ENCODE measurements at regions not wholly inside any gene's neighbourhood (a gene's known extent, or its start where the extent isn't known, plus 50 kb on each side); places are given as distances from the start of the nearest gene placed in this dataset.

DNA sequence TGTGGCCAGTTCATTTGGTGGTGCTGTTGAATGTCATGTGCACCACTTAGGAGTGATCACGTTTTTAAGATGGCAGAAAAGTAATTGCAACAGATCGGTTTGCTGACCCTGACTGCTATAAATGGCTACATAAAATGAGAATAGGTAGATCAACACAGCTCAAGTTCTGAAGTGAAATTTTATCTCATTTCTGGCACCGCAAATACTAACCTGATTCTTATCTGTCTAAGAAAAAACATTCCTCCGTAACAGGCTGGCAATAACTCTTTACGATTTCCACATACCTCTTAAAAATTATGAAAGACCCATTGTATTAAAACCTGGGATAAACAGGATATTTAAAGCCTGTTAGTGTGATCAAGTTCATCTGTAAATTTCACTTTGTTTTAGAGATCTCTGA lies 387.5 kb downstream of the PDGFC start:
- no peaks in the 10 kb centered on the region for H3K9me3 Mint-ChIP-seq (ENCODE audit: low read depth)
- no peaks in the 10 kb centered on the region for H3K27me3 Mint-ChIP-seq (ENCODE audit: low read depth)
- DNase-seq (ENCODE audit: low spot score): no peak
- H3K36me3 Mint-ChIP-seq (ENCODE audit: low read depth): no peaks in the 10 kb centered on the region
- TF ChIP-seq, protein P1, sequence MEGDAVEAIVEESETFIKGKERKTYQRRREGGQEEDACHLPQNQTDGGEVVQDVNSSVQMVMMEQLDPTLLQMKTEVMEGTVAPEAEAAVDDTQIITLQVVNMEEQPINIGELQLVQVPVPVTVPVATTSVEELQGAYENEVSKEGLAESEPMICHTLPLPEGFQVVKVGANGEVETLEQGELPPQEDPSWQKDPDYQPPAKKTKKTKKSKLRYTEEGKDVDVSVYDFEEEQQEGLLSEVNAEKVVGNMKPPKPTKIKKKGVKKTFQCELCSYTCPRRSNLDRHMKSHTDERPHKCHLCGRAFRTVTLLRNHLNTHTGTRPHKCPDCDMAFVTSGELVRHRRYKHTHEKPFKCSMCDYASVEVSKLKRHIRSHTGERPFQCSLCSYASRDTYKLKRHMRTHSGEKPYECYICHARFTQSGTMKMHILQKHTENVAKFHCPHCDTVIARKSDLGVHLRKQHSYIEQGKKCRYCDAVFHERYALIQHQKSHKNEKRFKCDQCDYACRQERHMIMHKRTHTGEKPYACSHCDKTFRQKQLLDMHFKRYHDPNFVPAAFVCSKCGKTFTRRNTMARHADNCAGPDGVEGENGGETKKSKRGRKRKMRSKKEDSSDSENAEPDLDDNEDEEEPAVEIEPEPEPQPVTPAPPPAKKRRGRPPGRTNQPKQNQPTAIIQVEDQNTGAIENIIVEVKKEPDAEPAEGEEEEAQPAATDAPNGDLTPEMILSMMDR (IDR thresholded peaks at IDR 0.05): no peak
- no peak overlapping the region for H3K27ac Mint-ChIP-seq (ENCODE audit: unreplicated experiment)
- peaks cover 17% of the 10 kb centered on the region for H3K4me1 Mint-ChIP-seq (ENCODE audit: low read depth)
- no peak overlapping the region for H3K4me3 Mint-ChIP-seq (ENCODE audit: unreplicated experiment)

DNA sequence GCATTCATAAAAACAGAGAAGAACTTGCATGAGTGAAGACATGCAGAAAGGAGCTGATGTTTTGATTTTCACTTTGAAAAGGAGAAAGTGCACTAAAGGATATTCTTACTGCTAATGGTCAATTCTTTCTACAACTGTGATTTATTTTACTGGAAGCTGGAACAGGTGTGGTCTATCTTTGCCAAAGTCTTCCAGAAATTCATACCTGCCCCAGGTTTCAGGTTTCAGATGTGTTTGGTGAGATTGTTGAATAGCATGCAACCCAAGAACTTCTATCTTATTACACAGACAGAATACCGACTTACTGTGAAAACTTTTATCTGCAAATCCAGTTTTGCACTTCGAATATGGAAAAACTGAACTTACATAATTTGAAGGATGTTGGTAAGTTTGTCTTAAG lies 388.3 kb downstream of the PDGFC start:
- no peaks in the 10 kb centered on the region for H3K36me3 Mint-ChIP-seq (ENCODE audit: low read depth)
- H3K27me3 Mint-ChIP-seq (ENCODE audit: low read depth): no peaks in the 10 kb centered on the region
- no peak overlapping the region for H3K27ac Mint-ChIP-seq (ENCODE audit: unreplicated experiment)
- no peak for DNase-seq (ENCODE audit: low spot score)
- H3K4me1 Mint-ChIP-seq (ENCODE audit: low read depth): peaks cover 19% of the 10 kb centered on the region
- TF ChIP-seq, protein P1 (IDR thresholded peaks at IDR 0.05): no peak
- H3K4me3 Mint-ChIP-seq (ENCODE audit: unreplicated experiment): no peak overlapping the region
- H3K9me3 Mint-ChIP-seq (ENCODE audit: low read depth): no peaks in the 10 kb centered on the region

DNA sequence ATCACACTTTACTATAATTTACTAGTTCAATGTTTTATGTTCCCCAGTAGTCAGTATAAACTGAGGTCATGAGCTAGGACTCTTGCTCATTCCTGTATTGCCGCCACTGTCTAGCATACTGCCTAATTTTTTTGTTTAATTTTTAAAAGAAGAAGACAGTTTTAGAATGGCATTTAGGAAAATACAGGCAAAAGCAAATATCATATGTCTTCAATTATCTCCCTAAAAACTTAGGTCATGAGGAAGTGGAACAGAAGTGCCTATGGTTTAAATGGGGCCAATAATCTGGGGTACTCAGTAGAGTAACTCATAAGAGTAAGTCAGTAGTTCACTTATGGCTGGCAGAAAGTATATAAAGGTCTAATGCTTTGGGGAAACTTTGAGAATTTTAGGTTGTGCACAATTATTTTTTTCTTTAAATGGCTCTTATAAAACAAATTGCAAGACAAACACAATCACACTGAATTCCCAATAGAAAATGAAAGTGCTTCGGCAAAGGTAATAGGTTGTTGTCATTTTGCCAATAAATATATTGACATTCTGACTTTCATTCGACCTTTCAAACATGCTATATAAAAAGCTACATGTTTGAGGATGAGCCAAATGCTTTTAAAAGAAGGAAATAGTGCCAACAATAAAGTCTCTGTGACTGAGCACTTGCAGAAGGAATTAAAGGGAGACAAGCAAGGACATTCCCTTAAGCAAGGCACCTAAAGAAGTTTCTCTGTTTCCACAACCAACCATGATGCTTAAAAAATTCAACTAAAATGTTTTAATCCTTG lies 390.1 kb downstream of the PDGFC start:
- H3K36me3 Mint-ChIP-seq (ENCODE audit: low read depth): no peaks in the 10 kb centered on the region
- no peak for DNase-seq (ENCODE audit: low spot score)
- no peaks in the 10 kb centered on the region for H3K27me3 Mint-ChIP-seq (ENCODE audit: low read depth)
- TF ChIP-seq, protein P1 (IDR thresholded peaks at IDR 0.05): no peak
- H3K9me3 Mint-ChIP-seq (ENCODE audit: low read depth): no peaks in the 10 kb centered on the region
- peak overlapping the region; percentile 60 for H3K27ac Mint-ChIP-seq (ENCODE audit: unreplicated experiment)
- H3K4me3 Mint-ChIP-seq (ENCODE audit: unreplicated experiment): peak overlapping the region; percentile 37
- H3K4me1 Mint-ChIP-seq (ENCODE audit: low read depth): peaks cover 33% of the 10 kb centered on the region

DNA sequence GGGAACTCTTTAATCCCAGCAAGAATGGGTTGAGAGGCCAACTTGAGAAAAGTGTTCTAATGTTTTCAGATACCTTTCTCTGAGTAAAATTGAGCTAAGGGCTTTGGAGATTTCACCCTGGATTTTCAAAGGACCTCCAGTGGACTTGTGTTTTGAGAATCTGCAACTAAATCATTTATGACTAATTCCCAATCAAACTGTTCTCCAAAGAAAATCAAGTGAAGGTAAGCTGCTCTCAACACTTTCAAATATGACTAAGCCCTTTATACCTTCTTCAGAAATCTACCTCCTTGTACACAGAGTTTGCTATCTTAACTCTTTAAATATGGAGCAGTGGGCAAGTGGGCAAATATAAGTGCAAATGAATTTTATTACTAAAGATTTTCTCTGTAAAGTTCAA lies 392.9 kb downstream of the PDGFC start:
- Mint-ChIP-seq H3K27ac (ENCODE audit: unreplicated experiment) (no peak overlapping the region), H3K9me3 (ENCODE audit: low read depth) (no peaks in the 10 kb centered on the region)

DNA sequence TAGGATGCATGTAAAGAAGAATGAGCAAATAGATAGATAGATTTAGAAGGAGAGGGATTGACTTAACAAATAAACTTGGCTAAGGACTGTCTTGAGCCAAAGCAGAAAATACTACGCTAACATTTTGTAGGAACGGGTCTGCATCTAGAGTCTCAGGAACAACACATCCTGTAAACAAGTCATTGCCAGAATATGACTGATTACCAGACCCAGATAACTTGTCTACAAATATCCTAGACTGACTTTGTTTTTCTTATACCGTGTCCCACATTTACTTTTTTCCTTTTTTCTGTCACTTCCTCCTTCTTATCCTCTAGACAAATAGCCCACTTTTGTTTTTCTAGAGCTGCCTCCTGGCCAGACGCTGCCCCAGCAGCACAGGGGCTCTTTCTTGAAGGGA lies 393.6 kb downstream of the PDGFC start:
- H3K9me3 Mint-ChIP-seq (ENCODE audit: low read depth): no peaks in the 10 kb centered on the region
- H3K27ac Mint-ChIP-seq (ENCODE audit: unreplicated experiment): peak overlapping the region; percentile 10
- H3K36me3 Mint-ChIP-seq (ENCODE audit: low read depth): no peaks in the 10 kb centered on the region
- no peaks in the 10 kb centered on the region for H3K27me3 Mint-ChIP-seq (ENCODE audit: low read depth)
- no peak for DNase-seq (ENCODE audit: low spot score)
- H3K4me1 Mint-ChIP-seq (ENCODE audit: low read depth): peaks cover 42% of the 10 kb centered on the region
- H3K4me3 Mint-ChIP-seq (ENCODE audit: unreplicated experiment): no peak overlapping the region
- TF ChIP-seq, protein P1 (IDR thresholded peaks at IDR 0.05): no peak

More for the DNA sequence above, 392.9 kb downstream of the PDGFC start:
- DNase-seq (ENCODE audit: low spot score): no peak
- TF ChIP-seq, protein P1 (IDR thresholded peaks at IDR 0.05): no peak
- Mint-ChIP-seq H3K4me1 (ENCODE audit: low read depth) (peaks cover 42% of the 10 kb centered on the region), H3K27me3 (ENCODE audit: low read depth) (no peaks in the 10 kb centered on the region), H3K4me3 (ENCODE audit: unreplicated experiment) (no peak overlapping the region), H3K36me3 (ENCODE audit: low read depth) (no peaks in the 10 kb centered on the region)
